Central memory CD4-positive, alpha-beta T cell (primary cell): ENCODE measurements at regions not wholly inside any gene's neighbourhood (a gene's known extent, or its start where the extent isn't known, plus 50 kb on each side); places are given as distances from the start of the nearest gene placed in this dataset.
"Not testable (repeated sequence)": the region's sequence is repeated elsewhere in the genome, so short reads cannot be mapped to it uniquely, and the experiment has no call there.

Experiments
- DNase-seq: peaks from one replicate; pipeline ENCODE4 v3.0.0; 2022

DNA sequence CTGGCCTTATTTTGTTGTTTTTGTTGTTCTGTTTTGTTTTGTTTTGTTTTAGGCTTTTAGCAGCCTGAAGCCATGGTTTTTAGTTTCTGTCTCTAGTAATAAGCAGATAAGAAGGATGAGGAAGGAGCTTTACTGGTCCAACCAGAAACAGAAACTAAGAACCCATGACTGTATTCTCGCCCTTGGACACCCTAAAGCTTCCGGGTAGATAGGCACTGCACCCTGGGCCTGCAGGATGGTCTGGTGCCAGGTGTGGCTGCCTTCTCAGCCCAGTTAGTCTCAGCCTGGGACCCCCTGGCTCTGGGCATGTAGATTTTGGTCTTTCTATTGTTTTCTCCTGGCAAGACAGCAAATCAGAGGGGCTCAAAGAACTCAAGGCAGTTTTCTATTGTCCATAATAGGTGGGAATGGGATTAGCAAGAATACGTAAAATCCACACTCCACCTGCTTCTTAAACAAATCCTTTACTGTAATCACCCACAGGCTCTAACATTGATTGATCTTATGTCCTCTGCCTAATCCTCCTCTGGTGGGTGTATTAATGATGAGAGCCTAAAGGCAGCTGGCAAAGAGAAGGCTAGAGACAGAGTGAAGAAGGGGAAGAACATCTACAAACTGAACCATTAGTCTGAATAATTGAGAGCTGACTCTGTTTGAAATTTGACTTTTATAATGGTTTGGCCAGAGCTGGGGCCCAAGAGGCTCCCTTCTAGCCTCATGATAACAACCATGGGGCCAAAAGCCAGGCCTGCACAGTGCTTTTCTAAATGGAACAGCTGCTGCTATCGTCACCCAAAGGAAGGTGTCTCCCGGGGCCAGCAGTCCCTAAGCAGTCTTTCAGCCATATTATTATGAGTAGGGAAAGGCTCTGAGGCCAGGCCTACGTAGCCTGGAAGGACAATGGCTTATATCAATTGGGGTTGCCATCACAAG is 106.8 kb upstream of the ATP1A1 start:
- DNase-seq = no peak

DNA sequence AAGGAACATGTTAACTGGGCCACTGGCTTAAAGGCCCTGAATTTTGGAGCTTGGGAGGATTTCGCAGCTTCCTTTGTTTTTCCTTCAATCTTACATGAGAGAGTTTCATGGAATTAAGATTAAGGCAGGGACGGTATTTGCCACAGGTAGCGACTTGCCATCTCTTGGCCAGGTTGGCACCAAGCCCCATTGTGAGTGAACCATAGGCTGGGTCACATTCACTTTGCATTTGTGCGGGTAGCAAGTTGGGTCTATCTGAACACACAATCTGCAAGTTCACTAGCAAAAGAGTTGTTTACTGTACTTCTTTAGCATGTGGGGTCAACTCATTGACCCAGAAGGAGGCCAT is 106.2 kb upstream of the ATP1A1 start:
- no peak for DNase-seq

DNA sequence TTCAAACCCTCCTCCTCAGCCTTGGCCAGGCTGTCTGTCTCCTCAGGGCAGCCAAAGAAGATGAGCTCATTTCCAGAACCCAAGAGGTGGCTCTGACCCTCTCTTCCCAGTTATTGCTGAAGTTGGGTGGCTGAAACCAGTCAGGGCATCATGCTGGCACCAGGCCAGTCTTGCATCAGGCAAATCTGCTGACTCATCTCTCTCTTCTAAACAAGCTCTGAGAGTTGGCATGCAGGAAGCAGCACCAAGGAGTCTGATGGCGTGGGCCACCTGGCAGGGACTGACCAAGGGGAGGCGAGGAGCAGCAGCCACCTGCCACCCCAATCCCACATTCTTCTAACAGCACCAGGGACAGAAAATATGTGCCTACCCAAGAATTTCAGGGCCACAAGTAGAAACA is 104.8 kb upstream of the ATP1A1 start:
- no peak for DNase-seq

DNA sequence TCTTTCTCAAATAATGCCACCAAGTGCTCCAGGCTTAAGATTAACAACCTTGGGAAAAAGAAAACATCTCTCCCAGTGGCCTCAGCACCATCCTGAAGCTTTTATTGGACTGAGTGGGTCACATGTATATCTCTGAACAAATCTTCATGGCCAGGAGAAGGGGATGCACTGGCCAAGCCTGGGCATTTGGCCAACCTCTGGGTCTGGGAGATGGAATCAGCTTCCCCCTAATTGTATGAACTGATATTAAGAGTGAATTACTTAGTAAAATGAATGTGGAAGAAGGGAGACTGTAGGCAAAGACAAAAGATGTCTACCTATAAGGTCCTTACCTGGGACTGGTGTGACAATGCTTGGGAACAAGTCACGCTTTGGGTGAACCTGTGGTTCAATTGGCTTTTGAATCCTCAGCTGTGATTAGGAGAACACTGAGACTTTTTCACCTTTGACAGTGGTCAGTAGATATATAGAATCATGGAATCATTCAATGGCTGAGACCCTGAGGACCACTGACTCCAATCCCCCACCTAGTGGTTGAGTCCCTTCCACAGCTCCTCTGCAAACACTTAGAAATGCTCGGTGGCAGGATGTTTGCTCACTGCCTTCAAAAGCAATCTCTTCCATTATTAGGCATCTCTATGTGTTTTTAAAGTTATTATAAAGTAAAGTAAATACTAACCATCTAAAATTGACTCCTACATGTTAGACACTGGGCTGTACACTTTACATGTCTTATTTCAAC is 102.6 kb upstream of the ATP1A1 start:
- DNase-seq = no peak

DNA sequence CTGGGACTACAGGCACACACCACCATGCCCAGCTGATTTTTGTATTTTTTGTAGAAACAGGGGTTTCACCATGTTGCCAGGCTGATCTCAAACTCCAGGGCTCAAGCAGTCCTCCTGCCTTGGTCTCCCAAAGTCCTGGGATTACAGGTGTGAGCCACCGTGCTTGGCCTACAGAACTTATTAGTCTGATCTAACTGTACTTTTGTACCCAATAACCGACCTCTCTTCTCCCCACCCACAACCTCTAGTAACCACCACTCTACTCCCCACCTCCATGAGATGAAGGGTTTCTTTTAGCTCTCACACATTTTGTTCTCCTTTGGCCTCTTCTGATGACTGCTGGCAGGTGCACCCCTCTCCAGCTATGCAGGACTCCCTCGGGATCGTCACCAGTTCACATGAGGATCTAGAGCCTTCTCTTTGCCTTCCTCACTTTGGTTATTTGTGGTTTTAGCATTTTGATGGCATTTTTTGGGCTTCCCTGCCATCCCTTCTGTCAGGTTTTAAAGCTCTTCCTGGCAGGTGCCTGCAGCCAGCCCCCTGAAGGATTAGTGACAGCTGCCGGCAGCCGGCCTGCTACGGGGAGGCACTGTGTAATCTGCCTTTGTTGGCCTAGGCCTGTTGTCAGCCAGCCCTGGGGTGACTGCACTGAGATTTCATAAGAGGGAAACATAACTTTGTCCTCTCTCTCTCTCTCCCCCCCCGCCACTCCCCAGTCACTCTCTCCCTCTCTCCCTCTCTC is 99.8 kb upstream of the ATP1A1 start:
- DNase-seq = no peak

DNA sequence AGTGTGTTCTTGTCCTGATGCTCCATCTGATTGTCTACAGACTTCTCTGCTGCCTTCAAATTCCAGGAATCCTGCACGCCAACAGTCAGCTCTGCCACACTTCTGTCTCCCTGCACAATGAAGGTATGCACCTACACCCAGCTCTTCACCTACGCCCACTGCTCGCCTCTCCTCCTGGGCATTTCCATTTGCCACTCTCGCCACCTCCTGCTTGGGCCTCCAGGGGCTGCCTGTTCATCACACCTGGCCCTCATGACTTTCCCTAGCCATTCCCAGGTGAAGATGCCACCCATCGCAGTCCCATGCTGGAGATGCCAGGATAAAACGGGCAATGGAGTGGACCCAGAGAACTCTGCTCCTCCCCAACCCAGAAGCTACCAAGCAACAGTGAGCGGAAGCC is 96.5 kb upstream of the ATP1A1 start:
- no peak for DNase-seq

DNA sequence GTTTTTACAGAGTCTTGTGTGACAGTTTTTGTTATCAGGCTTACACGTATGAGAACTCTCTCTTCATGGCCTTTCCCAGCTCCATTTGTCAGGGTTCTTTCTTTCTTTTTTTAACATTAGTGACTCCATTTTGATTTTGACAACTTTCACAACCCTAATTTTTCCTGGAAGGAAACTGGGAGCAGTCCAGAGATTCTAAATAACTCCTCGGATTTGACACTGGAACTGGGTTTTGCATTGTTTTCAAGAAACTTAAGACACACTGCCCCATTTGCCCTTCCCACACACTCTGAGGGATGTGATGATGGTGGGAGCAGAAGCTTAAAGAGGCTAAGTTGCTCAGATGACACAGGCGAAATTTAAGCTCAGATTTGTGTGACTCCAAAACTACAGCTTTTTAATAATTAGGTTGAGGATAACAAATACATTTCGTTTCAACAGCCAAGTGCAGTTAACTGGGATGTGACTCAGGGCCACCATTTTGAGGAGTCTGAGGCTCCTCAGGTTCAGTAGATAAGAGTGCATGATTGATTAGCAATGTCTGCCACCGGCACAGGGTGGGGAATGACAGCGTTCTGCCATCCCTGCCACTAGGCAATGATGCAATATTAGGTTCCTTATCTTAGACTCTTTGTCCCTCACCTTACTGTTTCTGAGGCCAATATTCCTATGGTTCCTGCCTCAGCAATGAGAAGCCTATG is 95.1 kb upstream of the ATP1A1 start:
- DNase-seq = no peak

DNA sequence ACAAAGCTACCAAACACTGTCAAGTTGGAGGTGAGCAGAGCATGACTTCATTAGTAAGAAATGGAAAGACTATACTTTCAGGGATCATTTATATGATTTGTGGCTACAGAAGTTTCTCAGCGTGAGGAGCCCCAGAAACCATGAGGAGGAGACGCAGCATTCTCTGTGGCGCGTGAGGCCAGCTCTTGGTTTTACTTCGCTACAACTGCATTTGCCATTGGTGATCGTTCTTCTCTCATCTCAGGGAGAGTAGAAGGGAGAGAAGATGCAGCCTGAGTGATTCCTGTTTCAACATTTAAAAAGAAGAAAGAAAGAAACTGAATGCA is 94.5 kb upstream of the ATP1A1 start:
- no peak for DNase-seq

DNA sequence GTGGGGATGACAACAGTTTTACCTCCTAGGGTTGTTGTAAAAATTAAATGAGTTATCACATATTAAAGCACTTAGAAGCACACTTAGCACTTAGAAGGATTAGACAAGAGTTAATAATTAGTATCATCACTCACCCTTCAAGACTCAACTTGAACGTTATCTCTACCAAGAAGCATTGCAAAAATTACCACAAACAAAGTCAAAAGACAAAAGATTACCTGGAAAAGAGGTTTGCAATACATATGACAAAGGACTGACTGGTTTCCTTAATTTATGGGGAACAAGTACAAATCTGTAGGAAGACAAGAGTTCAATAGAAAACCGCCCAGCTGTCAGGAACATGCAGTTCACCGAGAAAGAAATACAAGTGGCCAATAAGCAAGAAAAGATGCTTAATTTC is 93.3 kb upstream of the ATP1A1 start:
- no peak for DNase-seq

DNA sequence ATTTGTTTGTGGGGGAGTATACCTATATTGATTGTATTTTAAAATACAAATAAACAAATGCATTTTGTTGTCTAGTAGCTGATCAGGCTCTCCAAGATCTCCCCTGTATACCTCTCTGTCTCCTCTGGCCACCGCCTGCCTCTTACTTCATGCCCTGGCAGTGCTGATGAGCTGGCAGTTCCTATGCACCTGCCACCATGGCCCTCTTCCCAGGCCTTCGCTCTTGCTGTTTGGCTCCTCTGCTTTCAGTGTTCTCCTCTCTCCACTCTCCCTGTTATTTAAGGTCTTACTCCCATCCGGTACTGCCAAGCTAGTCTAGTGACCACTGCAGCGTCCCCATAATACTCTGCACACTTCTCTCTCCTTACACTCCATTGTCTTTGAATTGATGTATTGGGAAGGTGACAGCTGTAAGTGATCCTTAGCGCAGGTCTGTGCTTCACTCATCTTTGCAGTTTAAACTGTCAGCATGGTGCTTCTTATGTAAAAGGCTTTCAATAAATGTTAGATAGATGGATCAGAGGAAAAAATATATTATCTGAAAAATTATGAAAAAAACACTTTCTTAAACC is 88.1 kb upstream of the ATP1A1 start:
- DNase-seq = no peak

DNA sequence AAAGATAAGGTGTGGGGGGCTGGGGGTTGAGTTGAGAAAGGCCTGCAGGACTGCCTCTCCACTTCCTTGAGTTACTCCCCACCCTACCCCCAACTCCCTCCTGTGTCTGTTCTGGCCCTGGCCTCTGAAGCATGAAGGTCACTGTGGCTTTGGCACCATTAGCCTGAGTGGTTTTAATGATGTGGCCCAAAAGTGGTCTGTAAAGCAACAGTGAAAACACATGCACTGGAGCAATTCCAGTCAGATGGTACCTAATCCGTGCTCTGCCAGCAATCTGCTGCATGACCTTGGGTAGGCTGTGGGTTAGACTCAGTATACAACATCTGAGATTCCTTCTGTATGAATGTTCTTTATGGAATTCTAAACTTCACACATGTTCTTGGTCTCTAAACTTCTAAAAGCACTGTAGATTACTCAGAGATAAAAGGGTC is 86.5 kb upstream of the ATP1A1 start:
- DNase-seq = no peak

DNA sequence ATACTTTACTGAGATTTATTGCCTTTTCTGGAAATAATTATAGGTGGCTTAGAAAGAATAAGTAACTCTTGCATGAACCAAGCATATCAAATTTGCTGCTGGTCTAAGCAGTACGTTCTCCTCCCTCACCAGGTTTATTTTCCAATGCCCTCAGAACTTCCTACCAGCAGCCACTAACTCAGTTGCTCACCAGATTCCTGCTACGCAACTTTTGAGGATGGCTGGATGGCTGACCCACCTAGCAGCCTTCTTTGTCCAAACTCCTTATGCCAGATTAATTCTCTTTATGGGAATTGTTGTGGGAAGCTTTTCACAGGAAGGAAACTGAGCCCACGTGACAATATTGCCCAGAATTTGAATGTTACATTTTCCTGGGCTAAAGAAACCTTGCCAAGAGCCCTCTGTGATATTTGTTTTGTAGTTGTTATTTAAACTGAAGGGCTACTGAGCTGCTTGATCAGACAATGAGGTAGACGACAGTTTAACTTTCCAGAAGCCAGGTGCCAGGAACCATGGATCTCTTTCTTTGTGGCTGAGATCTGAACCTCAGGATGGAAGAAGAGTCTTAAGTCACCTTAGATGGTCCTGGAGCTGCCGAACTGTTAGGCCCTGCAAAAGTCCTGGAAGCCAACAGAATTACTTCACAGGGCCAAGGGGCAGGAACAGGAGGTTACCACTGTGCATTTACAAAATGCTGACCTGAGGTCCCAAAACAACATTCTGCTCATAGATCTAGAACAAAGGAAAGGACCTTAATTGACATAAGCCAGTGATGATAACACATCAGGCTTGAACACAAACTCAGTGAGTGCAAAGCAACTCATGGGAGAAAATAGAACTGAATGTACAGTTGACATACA is 85.5 kb upstream of the ATP1A1 start:
- DNase-seq = no peak

DNA sequence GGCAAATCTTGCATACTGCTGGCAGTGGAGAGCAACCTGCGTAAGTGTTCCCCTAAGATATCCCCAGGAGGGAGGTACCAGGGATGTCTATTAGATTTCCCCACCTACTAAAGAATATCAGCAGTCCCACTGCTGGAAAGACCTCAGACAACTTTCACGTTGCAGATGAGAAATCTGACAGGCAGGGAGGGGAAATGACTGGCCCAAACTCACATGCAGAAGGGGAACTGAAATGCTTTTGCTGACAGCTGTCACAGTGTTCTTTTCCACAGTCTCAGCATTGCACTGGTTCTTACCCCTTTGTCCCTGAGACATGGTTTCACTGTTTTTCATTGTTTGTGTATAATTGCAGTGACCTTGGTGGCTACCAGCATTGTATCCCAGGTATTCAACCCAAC is 84.8 kb upstream of the ATP1A1 start:
- no peak for DNase-seq

DNA sequence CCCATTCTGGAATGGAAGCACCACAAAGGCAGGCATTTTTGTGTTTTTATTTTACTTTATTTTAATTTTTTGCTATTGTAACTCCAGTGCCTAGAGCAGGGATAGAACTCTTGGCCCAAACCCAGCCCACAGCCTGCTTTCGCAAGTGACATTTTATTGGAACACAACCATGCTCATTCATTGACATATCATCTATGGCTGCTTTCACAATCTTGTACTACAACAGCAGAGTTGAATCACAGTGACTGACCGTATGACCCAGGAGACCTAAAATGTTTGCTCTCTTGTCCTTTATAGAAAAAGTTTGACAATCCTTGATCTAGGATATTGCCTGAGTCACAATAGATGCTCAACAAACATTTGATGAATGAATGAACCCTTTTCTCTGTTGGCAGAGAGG is 83.9 kb upstream of the ATP1A1 start:
- DNase-seq = no peak

DNA sequence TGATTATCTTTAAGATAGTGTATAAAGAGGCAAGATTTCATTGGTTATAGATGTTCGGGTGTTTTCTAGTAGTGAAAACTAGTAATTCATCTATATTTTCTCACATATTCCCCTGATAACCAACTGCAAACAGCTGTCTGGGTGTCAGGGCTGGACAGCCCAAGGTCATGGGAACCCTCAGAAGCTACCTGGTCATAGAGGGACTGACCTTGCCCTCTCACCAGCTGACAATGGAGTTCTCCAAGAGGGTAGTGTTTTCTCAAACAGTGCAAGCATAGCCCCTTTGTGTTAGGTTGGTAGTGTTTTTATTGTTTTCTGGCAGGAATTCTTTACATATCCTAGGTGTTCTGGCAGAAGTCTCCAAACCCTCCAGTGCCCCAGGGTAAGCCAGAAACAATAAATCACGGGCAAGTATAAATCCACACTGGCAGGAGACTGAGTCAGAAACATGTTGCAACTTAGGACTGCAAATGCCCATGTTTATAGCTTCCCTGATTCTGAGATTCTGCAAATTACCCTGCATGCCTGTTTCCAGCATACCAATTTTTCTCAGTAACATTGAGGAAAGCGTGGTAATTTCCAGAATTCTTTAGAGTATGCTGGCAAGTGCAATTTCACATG is 82.8 kb upstream of the ATP1A1 start:
- DNase-seq = no peak

DNA sequence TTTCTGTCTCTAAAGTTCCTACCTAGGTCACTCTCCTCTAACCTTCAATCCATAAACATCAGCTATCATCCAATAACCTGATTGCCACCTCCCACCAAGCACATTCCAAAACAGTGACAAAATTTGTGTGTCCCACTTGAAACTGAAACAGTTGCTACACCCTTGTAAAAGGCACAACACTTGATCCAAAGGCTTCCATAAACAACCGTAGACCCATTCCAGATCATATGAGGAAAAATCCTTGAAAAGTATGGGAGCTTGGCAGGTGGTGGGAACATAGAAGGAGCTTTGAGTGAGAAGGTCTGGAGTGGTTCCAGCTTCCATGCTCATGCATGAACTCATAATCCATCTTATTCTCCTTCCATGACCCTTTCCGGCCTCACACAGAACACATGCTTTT is 82.0 kb upstream of the ATP1A1 start:
- no peak for DNase-seq

DNA sequence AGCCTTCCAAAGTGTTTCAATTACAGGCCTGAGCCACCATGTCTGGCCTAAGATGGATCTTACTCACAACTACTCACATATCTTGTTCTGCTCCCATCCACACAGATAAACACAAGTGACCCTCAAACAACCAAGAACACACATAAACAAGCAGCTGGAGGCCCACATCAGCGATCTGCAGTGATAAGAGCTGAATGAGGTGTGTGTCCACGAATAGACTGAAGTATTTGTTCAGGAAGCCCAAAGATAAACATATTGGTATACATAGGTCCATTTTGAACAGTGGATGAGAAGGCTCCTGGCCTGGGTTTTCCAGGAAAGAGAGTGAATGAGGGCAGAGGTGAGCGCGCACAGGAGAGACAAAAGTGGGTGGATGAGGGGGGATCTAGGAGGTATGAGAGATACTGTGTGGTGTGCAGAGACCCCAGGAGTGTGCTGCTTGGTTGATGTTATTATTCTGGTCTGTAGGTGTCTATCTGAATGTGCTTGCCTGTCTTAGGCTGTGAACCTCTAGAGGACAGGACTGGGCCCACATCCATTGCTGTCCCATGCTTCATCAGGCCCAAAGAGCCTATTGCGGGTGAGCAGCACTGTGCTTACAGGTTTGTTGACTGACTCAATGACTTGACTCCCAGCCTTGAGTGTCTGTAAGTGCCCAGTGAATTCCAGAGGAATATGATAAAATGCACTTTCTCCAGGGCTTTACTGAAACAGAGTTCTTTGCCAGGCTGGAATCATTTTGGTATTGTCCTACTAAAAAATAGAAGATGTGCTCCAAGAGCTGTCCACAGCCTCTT is 79.9 kb upstream of the ATP1A1 start:
- DNase-seq = no peak

DNA sequence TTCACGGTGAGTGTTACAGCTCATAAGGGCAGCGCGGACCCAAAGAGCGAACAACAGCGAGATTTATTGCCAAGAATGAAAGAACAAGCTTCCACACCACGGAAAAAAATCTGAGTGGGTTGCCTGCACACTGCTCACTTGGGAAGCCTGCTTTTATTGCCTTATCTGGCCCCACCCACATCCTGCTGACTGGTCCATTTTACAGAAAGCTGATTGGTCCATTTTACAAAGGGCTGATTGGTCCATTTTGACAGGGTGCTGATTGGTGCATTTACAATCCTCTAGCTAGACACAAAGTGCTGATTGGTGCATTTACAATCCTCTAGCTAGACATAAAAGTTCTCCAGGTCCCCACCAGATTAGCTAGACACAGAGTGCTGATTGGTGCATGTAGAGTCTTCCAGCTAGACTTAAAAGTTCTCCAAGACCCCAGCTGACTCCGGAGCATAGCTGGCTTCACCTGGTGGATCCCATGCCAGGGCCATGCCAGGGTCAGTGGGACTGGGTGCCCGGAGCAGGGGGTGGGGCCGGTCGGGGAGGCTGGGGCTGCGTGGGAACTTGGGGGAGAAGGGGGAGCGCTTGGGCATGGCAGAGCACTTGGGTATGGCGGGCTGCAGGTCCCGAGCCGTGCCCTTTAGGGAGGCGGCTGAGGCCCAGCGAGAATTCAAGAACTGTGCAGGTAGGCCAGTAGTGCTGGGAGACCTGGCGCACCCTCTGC is 75.4 kb upstream of the ATP1A1 start:
- no peak for DNase-seq

DNA sequence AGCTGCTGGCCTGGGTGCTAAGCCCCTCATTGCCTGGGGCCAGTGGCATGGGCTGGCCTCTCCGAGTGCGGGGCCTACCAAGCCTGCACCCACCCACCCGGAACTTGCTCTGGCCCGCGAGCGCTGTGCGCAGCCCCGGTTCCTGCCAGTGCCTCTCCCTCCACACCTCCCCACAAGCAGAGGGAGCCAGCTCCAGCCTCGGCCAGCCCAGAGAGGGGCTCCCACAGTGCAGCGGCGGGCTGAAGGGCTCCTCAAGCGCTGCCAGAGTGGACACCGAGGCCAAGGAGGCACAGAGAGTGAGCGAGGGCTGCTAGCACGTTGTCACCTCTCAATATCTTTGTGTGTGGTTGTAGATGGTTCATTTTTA is 74.8 kb upstream of the ATP1A1 start:
- DNase-seq = not testable (repeated sequence)

DNA sequence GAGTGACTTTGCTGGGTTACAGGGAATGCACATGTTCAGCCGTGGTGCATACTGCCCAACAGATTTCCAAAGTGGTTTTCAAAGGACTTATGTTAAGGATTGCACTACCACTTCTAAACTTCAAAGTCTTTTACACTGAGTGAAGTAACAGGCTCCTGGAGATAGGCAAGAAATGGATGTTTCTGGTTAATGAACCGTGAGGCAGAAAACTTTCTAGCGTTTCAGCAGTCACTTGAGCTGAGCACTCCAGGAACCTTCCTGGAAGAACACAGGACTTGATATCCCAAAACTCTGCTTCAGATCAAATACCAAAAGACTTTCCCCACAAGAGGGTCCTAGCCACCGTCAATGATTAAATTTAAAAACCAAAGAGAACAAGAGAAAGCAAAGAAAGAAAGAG is 74.3 kb upstream of the ATP1A1 start:
- no peak for DNase-seq
